Spleen (tissue), 11 donors: ENCODE measurements at regions not wholly inside any gene's neighbourhood (a gene's known extent, or its start where the extent isn't known, plus 50 kb on each side); places are given as distances from the start of the nearest gene placed in this dataset.
"Not testable (repeated sequence)": the region's sequence is repeated elsewhere in the genome, so short reads cannot be mapped to it uniquely, and the experiment has no call there.

Experiments
- DNase-seq: peaks from one replicate; pipeline ENCODE4 v3.0.0-alpha.2; 2020
- H3K27ac ChIP-seq, 8 donors: fragments of 200-600 bp; sonication (generic) in 7 of 8; 1 replicate in 4 of 8; 2 replicates in 4 of 8; pipeline versions ENCODE4 v1.5.0 to v1.8.0; 2016 to 2021; ENCODE audit warnings: inconsistent platforms in 4 of 8, mild to moderate bottlenecking in 4 of 8, moderate library complexity in 1 of 8
- H3K27me3 ChIP-seq, 7 donors: fragments of 200-600 bp; sonication (generic) in 6 of 7; replicated peaks in 1 of 7; 1 replicate in 4 of 7; 2 replicates in 3 of 7; pipeline versions ENCODE4 v1.5.0 to v1.8.0; 2016 to 2021; ENCODE audit warnings: inconsistent platforms in 3 of 7, mild to moderate bottlenecking in 1 of 7
- H3K36me3 ChIP-seq, 6 donors: fragments of 200-600 bp; sonication (generic) in 5 of 6; 1 replicate in 4 of 6; 2 replicates in 2 of 6; pipeline versions ENCODE4 v1.5.0 to v1.8.0; 2016 to 2021; ENCODE audit warnings: inconsistent platforms in 2 of 6
- H3K4me1 ChIP-seq, 6 donors: fragments of 200-600 bp; sonication (generic) in 5 of 6; 1 replicate in 3 of 6; 2 replicates in 3 of 6; pipeline versions ENCODE4 v1.5.0 to v1.8.0; 2016 to 2021; ENCODE audit warnings: inconsistent platforms in 3 of 6
- H3K4me3 ChIP-seq, 8 donors: fragments of 200-600 bp; sonication (generic) in 7 of 8; 1 replicate in 4 of 8; 2 replicates in 4 of 8; pipeline versions ENCODE4 v1.5.0 to v1.8.0; 2016 to 2021; ENCODE audit warnings: inconsistent platforms in 4 of 8, mild to moderate bottlenecking in 4 of 8, moderate library complexity in 2 of 8
- H3K9me3 ChIP-seq, 8 donors: fragments of 200-600 bp; sonication (generic) in 7 of 8; 1 replicate in 4 of 8; 2 replicates in 4 of 8; pipeline versions ENCODE4 v1.5.0 to v1.8.0; 2016 to 2021; ENCODE audit warnings: inconsistent platforms in 4 of 8
- POLR2A ChIP-seq, 3 donors: fragments of 450-650 bp; IDR thresholded peaks; one replicate each; pipeline ENCODE4 v1.5.1; 2017; ENCODE audit warnings: antibody characterized with exemption in 3 of 3, mild to moderate bottlenecking in 1 of 3
- POLR2AphosphoS5 ChIP-seq, 3 donors: sonication (generic); formaldehyde crosslinking; IDR thresholded peaks; one replicate each; pipeline ENCODE4 v1.5.1; 2017; ENCODE audit warnings: antibody characterized with exemption in 3 of 3
- WGBS, 5 donors: extraction: QIAGEN DNeasy Blood & Tissue Kit in 3 of 5; methylation state at CpG; one replicate each; pipeline versions ENCODE4 v1.1.5 to v1.1.7; 2013 to 2018; 5-methylcytosine and 5-hydroxymethylcytosine counted together
- intact Hi-C: fragments of 100-400 bp; cut with DNase I; formaldehyde crosslinking; loops from one replicate; pipeline ENCODE4 v1.15.0; 2023; ENCODE audit warnings: low total_unique reads
- TF ChIP-seq, protein P1 (sequence below), 11 experiments: fragments of 200-600 bp in 7 of 11; fragments of 450-650 bp in 4 of 11; sonication (generic) in 4 of 11; IDR thresholded peaks in 8 of 11; conservative IDR thresholded peaks in 3 of 11; 1 replicate in 7 of 11; 2 replicates in 4 of 11; pipeline versions ENCODE4 v1.4.0 to v1.8.0; 2016 to 2021; ENCODE audit warnings: antibody characterized with exemption in 11 of 11, inconsistent platforms in 4 of 11, mild to moderate bottlenecking in 1 of 11
- donor health status: healthy with polysubstance abuse.
- donor health status: DM: no; HTN: no; CAD: no; lungs with moderate emphysema.
- donor health status: DM: no; HTN: no; CAD: no.
- donor health status: Bipolar disorder and iron deficiency.
- donor health status: healthy.
- donor health status: DM: no; HTN: no; CAD: no.
- donor health status: DM: yes; HTN: yes; CAD: no.

DNA sequence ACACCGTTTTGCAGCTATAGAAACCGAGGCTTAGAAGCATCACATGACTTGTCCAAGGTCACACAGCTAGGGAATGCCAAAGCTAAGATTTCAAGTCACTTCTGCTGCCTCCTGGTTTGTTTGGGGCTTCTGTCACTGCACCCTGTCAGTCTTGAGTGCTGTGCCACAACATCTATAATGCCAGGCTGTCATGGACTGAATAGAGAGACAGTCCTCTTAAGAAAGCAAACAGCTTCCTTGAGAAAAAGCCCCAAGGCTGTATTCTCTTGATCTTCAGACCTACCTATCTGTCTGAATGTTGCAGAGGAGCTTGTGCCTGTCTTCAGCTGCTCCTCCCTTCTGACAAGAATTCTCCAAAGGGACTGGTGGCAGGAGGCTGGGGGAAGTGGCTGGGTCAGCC lies 81.6 kb downstream of the OLFM4 start:
- Histone ChIP-seq H3K36me3 (no peaks in the 10 kb centered on the region), H3K4me1 (no peaks in the 10 kb centered on the region), H3K4me3 (no peak overlapping the region), H3K27me3 (no peaks in the 10 kb centered on the region), H3K9me3 (no peaks in the 10 kb centered on the region), H3K27ac (no peak overlapping the region)
- 53 to 80% (median 73%) methylated on average over 2 of the region's 2 CpGs for WGBS, 5 donors
- TF ChIP-seq POLR2AphosphoS5 (IDR thresholded peaks at IDR 0.05), result no peak
- TF ChIP-seq, protein P1, sequence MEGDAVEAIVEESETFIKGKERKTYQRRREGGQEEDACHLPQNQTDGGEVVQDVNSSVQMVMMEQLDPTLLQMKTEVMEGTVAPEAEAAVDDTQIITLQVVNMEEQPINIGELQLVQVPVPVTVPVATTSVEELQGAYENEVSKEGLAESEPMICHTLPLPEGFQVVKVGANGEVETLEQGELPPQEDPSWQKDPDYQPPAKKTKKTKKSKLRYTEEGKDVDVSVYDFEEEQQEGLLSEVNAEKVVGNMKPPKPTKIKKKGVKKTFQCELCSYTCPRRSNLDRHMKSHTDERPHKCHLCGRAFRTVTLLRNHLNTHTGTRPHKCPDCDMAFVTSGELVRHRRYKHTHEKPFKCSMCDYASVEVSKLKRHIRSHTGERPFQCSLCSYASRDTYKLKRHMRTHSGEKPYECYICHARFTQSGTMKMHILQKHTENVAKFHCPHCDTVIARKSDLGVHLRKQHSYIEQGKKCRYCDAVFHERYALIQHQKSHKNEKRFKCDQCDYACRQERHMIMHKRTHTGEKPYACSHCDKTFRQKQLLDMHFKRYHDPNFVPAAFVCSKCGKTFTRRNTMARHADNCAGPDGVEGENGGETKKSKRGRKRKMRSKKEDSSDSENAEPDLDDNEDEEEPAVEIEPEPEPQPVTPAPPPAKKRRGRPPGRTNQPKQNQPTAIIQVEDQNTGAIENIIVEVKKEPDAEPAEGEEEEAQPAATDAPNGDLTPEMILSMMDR (IDR thresholded peaks at IDR 0.05 in 8 of 11, conservative IDR thresholded peaks at IDR 0.05 in 3 of 11), result no peak
- TF ChIP-seq POLR2A (IDR thresholded peaks at IDR 0.05), result no peak
- DNase-seq, result no peak
- intact Hi-C loops, result no loop called here

DNA sequence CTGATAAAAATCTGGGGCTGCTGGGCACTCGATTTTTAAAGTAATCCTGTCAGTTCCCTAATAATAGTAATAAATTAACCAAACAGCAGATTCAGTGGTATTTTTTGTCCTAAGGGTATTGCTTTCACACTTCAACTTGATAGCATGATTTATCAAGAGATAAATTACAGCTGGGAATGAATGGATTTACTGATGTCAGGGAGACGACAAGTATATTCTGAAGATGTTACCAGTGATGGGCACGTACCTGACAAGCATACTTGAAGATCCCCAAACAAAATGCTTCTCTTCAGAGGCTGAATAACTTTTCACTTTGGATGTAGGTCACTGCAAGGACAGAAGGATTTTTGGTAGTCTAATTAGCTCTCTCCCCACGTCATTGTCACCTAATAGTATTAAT lies 82.0 kb downstream of the OLFM4 start:
- 65 to 77% (median 67%) methylated on average over 4 of the region's 4 CpGs for WGBS, 5 donors
- intact Hi-C loops, result no loop called here
- no peak overlapping the region for H3K4me3 ChIP-seq
- DNase-seq, result no peak
- no peak overlapping the region for H3K27ac ChIP-seq
- no peaks in the 10 kb centered on the region for H3K9me3 ChIP-seq
- H3K27me3 ChIP-seq, result no peaks in the 10 kb centered on the region
- TF ChIP-seq POLR2AphosphoS5 (IDR thresholded peaks at IDR 0.05), result no peak
- no peak for TF ChIP-seq POLR2A (IDR thresholded peaks at IDR 0.05)
- TF ChIP-seq, protein P1 (IDR thresholded peaks at IDR 0.05 in 8 of 11, conservative IDR thresholded peaks at IDR 0.05 in 3 of 11), result no peak
- H3K36me3 ChIP-seq, result no peaks in the 10 kb centered on the region
- no peaks in the 10 kb centered on the region for H3K4me1 ChIP-seq

GRCh38 chr13:53112522-53112921 lies 83.9 kb downstream of the OLFM4 start:
- H3K36me3 ChIP-seq, result no peaks in the 10 kb centered on the region
- no peak overlapping the region for H3K27ac ChIP-seq
- peaks cover 0 to 6% (median 0%) of the 10 kb centered on the region in 8 donors for H3K9me3 ChIP-seq
- intact Hi-C loops, result no loop called here
- no peak for DNase-seq
- H3K4me3 ChIP-seq, result no peak overlapping the region
- TF ChIP-seq POLR2AphosphoS5 (IDR thresholded peaks at IDR 0.05), result no peak
- TF ChIP-seq, protein P1 (IDR thresholded peaks at IDR 0.05 in 8 of 11, conservative IDR thresholded peaks at IDR 0.05 in 3 of 11), result no peak
- no peak for TF ChIP-seq POLR2A (IDR thresholded peaks at IDR 0.05)
- H3K4me1 ChIP-seq, result no peaks in the 10 kb centered on the region
- H3K27me3 ChIP-seq, result no peaks in the 10 kb centered on the region
- 86 to 94% (median 92%) methylated on average over 2 of the region's 2 CpGs for WGBS, 5 donors

DNA sequence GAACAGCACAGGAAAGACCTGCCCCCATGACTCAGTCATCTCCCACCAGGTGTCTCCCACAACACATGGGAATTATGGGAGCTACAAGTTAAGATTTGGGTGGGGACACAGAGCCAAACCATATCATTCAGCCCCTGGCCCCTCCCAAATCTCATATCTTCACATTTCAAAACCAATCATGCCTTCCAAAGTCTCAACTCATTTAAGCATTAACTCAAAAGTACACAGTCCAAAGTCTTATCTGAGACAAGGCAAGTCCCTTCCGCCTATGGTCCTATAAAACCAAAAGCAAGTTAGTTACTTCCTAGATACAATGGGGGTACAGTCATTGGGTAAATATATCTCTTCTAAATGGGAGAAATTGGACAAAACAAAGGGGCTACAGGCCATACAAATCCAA lies 88.4 kb downstream of the OLFM4 start:
- intact Hi-C loops, H3K4me3 ChIP-seq, H3K4me1 ChIP-seq, H3K27ac ChIP-seq, DNase-seq, H3K36me3 ChIP-seq, H3K27me3 ChIP-seq: not testable (repeated sequence)
- 0 to 91% (median 44%) methylated on average over 1 of the region's 1 CpG for WGBS, 5 donors
- H3K9me3 ChIP-seq, result peaks cover 0 to 11% (median 5%) of the 10 kb centered on the region in 8 donors
